Thoracic aorta (tissue), 2 donors: ENCODE measurements at regions not wholly inside any gene's neighbourhood (a gene's known extent, or its start where the extent isn't known, plus 50 kb on each side); places are given as distances from the start of the nearest gene placed in this dataset.

Experiments
- ATAC-seq: fragments of 150-250 bp; one replicate; pipeline ENCODE4 v1.8.0; 2017; ENCODE audit warnings: low read depth; ENCODE audit not compliant: insufficient number of reproducible peaks, low FRiP score
- DNase-seq: peaks from one replicate; pipeline ENCODE4 v3.0.0-alpha.2; 2020; ENCODE audit warnings: low spot score
- H3K27ac ChIP-seq, 2 donors: fragments of 200-600 bp; sonication (generic); 1 replicate in 1 of 2; 2 replicates in 1 of 2; pipeline ENCODE4 v1.5.1; 2016; ENCODE audit warnings: mild to moderate bottlenecking in 2 of 2, moderate library complexity in 2 of 2
- H3K27me3 ChIP-seq: fragments of 200-600 bp; sonication (generic); replicated peaks from 2 replicates; pipeline ENCODE4 v1.6.0; 2016; ENCODE audit warnings: mild to moderate bottlenecking; ENCODE audit not compliant: insufficient read depth
- H3K36me3 ChIP-seq: fragments of 200-600 bp; sonication (generic); one replicate; pipeline ENCODE4 v1.5.1; 2016
- H3K4me1 ChIP-seq, 2 donors: fragments of 200-600 bp; sonication (generic); 1 replicate in 1 of 2; 2 replicates in 1 of 2; pipeline versions ENCODE4 v1.5.1 to v1.6.0; 2016; ENCODE audit warnings: low read depth in 2 of 2, mild to moderate bottlenecking in 1 of 2; ENCODE audit not compliant: control insufficient read depth in 1 of 2
- H3K4me3 ChIP-seq: fragments of 200-600 bp; sonication (generic); 2 replicates; pipeline ENCODE4 v1.5.1; 2016; ENCODE audit warnings: mild to moderate bottlenecking
- H3K9me3 ChIP-seq: fragments of 200-600 bp; sonication (generic); 2 replicates; pipeline ENCODE4 v1.5.1; 2016
- CTCF ChIP-seq: fragments of 200-600 bp; sonication (generic); IDR thresholded peaks from one replicate; pipeline ENCODE4 v1.5.1; 2019; ENCODE audit warnings: antibody characterized with exemption

- H3K27me3 ChIP-seq = no peaks in the 10 kb centered on the region
- no peak overlapping the region for H3K27ac ChIP-seq
- TF ChIP-seq CTCF = no peak
- H3K36me3 ChIP-seq = no peaks in the 10 kb centered on the region
- ATAC-seq (peak; percentile 52), DNase-seq (no peak)
- no peaks in the 10 kb centered on the region for H3K9me3 ChIP-seq
- H3K4me1 ChIP-seq = no peaks in the 10 kb centered on the region
- H3K4me3 ChIP-seq = no peak overlapping the region
Measured at GRCh38 chr15:96428742-96429141, 98.2 kb downstream of the NR2F2 start.

GRCh38 chr15:96431786-96432185, 101.3 kb downstream of the NR2F2 start:
- Histone ChIP-seq H3K4me1 (no peaks in the 10 kb centered on the region), H3K9me3 (no peaks in the 10 kb centered on the region), H3K4me3 (no peak overlapping the region), H3K36me3 (no peaks in the 10 kb centered on the region), H3K27ac (no peak overlapping the region), H3K27me3 (no peaks in the 10 kb centered on the region)
- TF ChIP-seq CTCF = no peak
- ATAC-seq (no peak), DNase-seq (no peak)

- Histone ChIP-seq H3K36me3 (no peaks in the 10 kb centered on the region), H3K4me1 (no peaks in the 10 kb centered on the region)
Measured at GRCh38 chr15:96435022-96435421, 104.5 kb downstream of the NR2F2 start.

GRCh38 chr15:96435841-96436240, 105.3 kb downstream of the NR2F2 start:
- Histone ChIP-seq H3K9me3 (no peaks in the 10 kb centered on the region), H3K27ac (no peak overlapping the region), H3K4me3 (no peak overlapping the region), H3K27me3 (no peaks in the 10 kb centered on the region), H3K4me1 (no peaks in the 10 kb centered on the region), H3K36me3 (no peaks in the 10 kb centered on the region)
- no peak for TF ChIP-seq CTCF
- ATAC-seq (no peak), DNase-seq (no peak)

More at GRCh38 chr15:96435022-96435421, 104.5 kb downstream of the NR2F2 start:
- DNase-seq (no peak), ATAC-seq (no peak)
- no peak for TF ChIP-seq CTCF
- Histone ChIP-seq H3K27ac (no peak overlapping the region), H3K4me3 (no peak overlapping the region), H3K9me3 (no peaks in the 10 kb centered on the region), H3K27me3 (no peaks in the 10 kb centered on the region)

GRCh38 chr15:96440978-96441377, 110.5 kb downstream of the NR2F2 start:
- Histone ChIP-seq H3K9me3 (no peaks in the 10 kb centered on the region), H3K4me1 (no peaks in the 10 kb centered on the region), H3K27me3 (no peaks in the 10 kb centered on the region), H3K36me3 (no peaks in the 10 kb centered on the region), H3K27ac (no peak overlapping the region), H3K4me3 (no peak overlapping the region)
- ATAC-seq = no peak
- no peak for DNase-seq
- no peak for TF ChIP-seq CTCF
